ENCODE measurements at regions not wholly inside any gene's neighbourhood (a gene's known extent, or its start where the extent isn't known, plus 50 kb on each side); places are given as distances from the start of the nearest gene placed in this dataset.

DNA sequence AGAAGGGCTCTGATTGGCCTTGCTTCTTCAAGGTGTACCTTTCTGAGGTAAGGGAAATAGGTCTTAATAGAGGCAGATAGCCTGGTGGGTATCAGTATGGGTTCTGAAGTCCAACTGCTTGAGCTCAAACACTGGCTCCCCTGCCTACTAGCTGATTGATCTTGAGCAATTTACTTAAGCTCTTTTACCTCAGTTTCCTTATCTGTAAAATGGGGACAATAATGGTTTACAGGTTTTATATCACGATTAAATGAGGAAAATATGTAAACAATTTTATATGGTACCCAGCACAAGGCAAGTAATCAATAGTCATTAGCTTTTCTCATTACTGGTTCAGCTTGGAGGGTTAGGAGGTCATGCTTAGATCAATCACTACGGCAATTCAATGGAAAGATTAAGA lies 75.8 kb upstream of the VTCN1 start:
- no peaks in the 10 kb centered on the region for H4K20me1 ChIP-seq (ENCODE audit: low read length)
- DNase-seq = no peak
- H3K27me3 ChIP-seq (ENCODE audit: low read length) = no peaks in the 10 kb centered on the region
- no peak overlapping the region for H3K4me3 ChIP-seq (ENCODE audit: low read length)
- BruUV-seq (replicated peaks) = no TSS peak
- H3K27ac ChIP-seq (ENCODE audit: low read length) = no peak overlapping the region
- ATAC-seq = no peak
- H3K9ac ChIP-seq (ENCODE audit: low read length) = no peak overlapping the region
- intact Hi-C loops (cut with micrococcal nuclease) = loop anchor here (10.0 kb wide), 1 partner anchor 468 kb away; no protein-coding TSS in a partner anchor
- H3K4me2 ChIP-seq (ENCODE audit: low read length) = no peak overlapping the region
- H3K79me2 ChIP-seq (ENCODE audit: low read length) = no peaks in the 10 kb centered on the region
- peaks cover 8% of the 10 kb centered on the region for H3K4me1 ChIP-seq (ENCODE audit: insufficient read depth, low read length)
- ChIA-PET CTCF (no interaction called here), POLR2A (ENCODE audit: unreplicated experiment) (interaction anchor here (0.6 kb wide), 1 partner anchor 210 kb away, joined by 3 read pairs; no protein-coding TSS in a partner anchor)
- no peaks in the 10 kb centered on the region for H3F3A ChIP-seq (ENCODE audit: low read length, unreplicated experiment)
- H2AFZ ChIP-seq (ENCODE audit: low read length) = no peak overlapping the region
- H3K36me3 ChIP-seq (ENCODE audit: low read depth, low read length) = no peaks in the 10 kb centered on the region
- no peaks in the 10 kb centered on the region for H3K9me2 ChIP-seq (replicated peaks; ENCODE audit: low read length)
- TF ChIP-seq, protein P1, sequence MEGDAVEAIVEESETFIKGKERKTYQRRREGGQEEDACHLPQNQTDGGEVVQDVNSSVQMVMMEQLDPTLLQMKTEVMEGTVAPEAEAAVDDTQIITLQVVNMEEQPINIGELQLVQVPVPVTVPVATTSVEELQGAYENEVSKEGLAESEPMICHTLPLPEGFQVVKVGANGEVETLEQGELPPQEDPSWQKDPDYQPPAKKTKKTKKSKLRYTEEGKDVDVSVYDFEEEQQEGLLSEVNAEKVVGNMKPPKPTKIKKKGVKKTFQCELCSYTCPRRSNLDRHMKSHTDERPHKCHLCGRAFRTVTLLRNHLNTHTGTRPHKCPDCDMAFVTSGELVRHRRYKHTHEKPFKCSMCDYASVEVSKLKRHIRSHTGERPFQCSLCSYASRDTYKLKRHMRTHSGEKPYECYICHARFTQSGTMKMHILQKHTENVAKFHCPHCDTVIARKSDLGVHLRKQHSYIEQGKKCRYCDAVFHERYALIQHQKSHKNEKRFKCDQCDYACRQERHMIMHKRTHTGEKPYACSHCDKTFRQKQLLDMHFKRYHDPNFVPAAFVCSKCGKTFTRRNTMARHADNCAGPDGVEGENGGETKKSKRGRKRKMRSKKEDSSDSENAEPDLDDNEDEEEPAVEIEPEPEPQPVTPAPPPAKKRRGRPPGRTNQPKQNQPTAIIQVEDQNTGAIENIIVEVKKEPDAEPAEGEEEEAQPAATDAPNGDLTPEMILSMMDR (conservative IDR thresholded peaks at IDR 0.05; ENCODE audit: low read depth, low read length) = no peak
- no peak for TF ChIP-seq EZH2phosphoT487 (IDR thresholded peaks at IDR 0.05; ENCODE audit: borderline replicate concordance, low read length)
- TF ChIP-seq EZH2 (IDR thresholded peaks at IDR 0.05; ENCODE audit: low read length, unreplicated experiment) = no peak
- no peaks in the 10 kb centered on the region for H3K9me3 ChIP-seq (ENCODE audit: low read length)

- Histone ChIP-seq H3K4me1 (ENCODE audit: insufficient read depth, low read length) (peaks cover 8% of the 10 kb centered on the region), H3K9ac (ENCODE audit: low read length) (no peak overlapping the region), H3K4me3 (ENCODE audit: low read length) (no peak overlapping the region), H3K9me2 (replicated peaks; ENCODE audit: low read length) (no peaks in the 10 kb centered on the region), H4K20me1 (ENCODE audit: low read length) (no peaks in the 10 kb centered on the region), H3K27ac (ENCODE audit: low read length) (no peak overlapping the region), H3K9me3 (ENCODE audit: low read length) (no peaks in the 10 kb centered on the region), H3K79me2 (ENCODE audit: low read length) (no peaks in the 10 kb centered on the region), H3F3A (ENCODE audit: low read length, unreplicated experiment) (no peaks in the 10 kb centered on the region), H3K36me3 (ENCODE audit: low read depth, low read length) (no peaks in the 10 kb centered on the region), H2AFZ (ENCODE audit: low read length) (no peak overlapping the region), H3K4me2 (ENCODE audit: low read length) (no peak overlapping the region), H3K27me3 (ENCODE audit: low read length) (no peaks in the 10 kb centered on the region)
- TF ChIP-seq, protein P1 (conservative IDR thresholded peaks at IDR 0.05; ENCODE audit: low read depth, low read length) = no peak
- no peak for TF ChIP-seq EZH2 (IDR thresholded peaks at IDR 0.05; ENCODE audit: low read length, unreplicated experiment)
- no peak for TF ChIP-seq EZH2phosphoT487 (IDR thresholded peaks at IDR 0.05; ENCODE audit: borderline replicate concordance, low read length)
- intact Hi-C loops (cut with micrococcal nuclease) = loop anchor here (10.0 kb wide), 1 partner anchor 469 kb away; no protein-coding TSS in a partner anchor
- BruUV-seq (replicated peaks) = no TSS peak
- ChIA-PET CTCF (no interaction called here), POLR2A (ENCODE audit: unreplicated experiment) (interaction anchor here (0.6 kb wide), 2 partner anchors 209 to 321 kb away, joined by 3 read pairs; no protein-coding TSS in a partner anchor)
- DNase-seq (no peak), ATAC-seq (no peak)
Measured at GRCh38 chr1:117286145-117286544, 75.4 kb upstream of the VTCN1 start.
